Esophagus squamous epithelium (tissue), 4 donors: ENCODE measurements at regions not wholly inside any gene's neighbourhood (a gene's known extent, or its start where the extent isn't known, plus 50 kb on each side); places are given as distances from the start of the nearest gene placed in this dataset.

Experiments used
- CTCF ChIP-seq, 6 experiments: fragments of 450-650 bp in 4 of 6; fragments of 200-600 bp in 2 of 6; sonication (generic) in 2 of 6; IDR thresholded peaks; one replicate each; pipeline ENCODE4 v1.5.1; 2016 to 2019; ENCODE audit warnings: antibody characterized with exemption in 6 of 6, mild to moderate bottlenecking in 4 of 6, moderate library complexity in 4 of 6
- POLR2A ChIP-seq, 4 donors: fragments of 450-650 bp; IDR thresholded peaks; one replicate each; pipeline ENCODE4 v1.6.1; 2017; ENCODE audit warnings: antibody characterized with exemption in 4 of 4, mild to moderate bottlenecking in 4 of 4, moderate library complexity in 3 of 4

GRCh38 chr3:64890466-64890865 lies 202.7 kb upstream of the ADAMTS9 start:
- no peak for TF ChIP-seq CTCF (IDR thresholded peaks at IDR 0.05)
- TF ChIP-seq POLR2A (IDR thresholded peaks at IDR 0.05), result no peak
